ENCODE measurements at regions not wholly inside any gene's neighbourhood (a gene's known extent, or its start where the extent isn't known, plus 50 kb on each side); places are given as distances from the start of the nearest gene placed in this dataset.
A peak's percentile ranks its signal among the peaks of the same experiment; 100 is the strongest.

GRCh38 chr4:126532527-126532926, 1100.2 kb upstream of the INTU start:
- no peak overlapping the region for H3K4me2 ChIP-seq (ENCODE audit: extremely low read depth, insufficient read depth, low read length)
- DNase-seq (ENCODE audit: low read depth in 2 of 2): no peak
- H3K9me3 ChIP-seq (ENCODE audit: control insufficient read depth, insufficient read depth, low read depth, low read length): no peaks in the 10 kb centered on the region
- no peak overlapping the region for H3K4me3 ChIP-seq (replicated peaks in 1 of 4; ENCODE audit: control extremely low read depth in 1 of 4, insufficient read depth in 1 of 4, low read depth in 3 of 4, low read length in 4 of 4)
- no peak for TF ChIP-seq CTCF (conservative IDR thresholded peaks at IDR 0.05 in 1 of 2, IDR thresholded peaks at IDR 0.05 in 1 of 2; ENCODE audit: low read depth in 1 of 2, low read length in 2 of 2)
- TF ChIP-seq EZH2 (IDR thresholded peaks at IDR 0.05; ENCODE audit: low read length, missing control alignments): no peak
- H3K36me3 ChIP-seq (ENCODE audit: control insufficient read depth, insufficient read depth, low read length): no peaks in the 10 kb centered on the region
- H3K27ac ChIP-seq (ENCODE audit: insufficient read depth, low read length): no peak overlapping the region
- no peaks in the 10 kb centered on the region for H3K79me2 ChIP-seq (ENCODE audit: control insufficient read depth, insufficient read depth, low read length)
- no peaks in the 10 kb centered on the region for H4K20me1 ChIP-seq (ENCODE audit: control insufficient read depth, extremely low read depth, insufficient read depth, low read length)
- no peaks in the 10 kb centered on the region for H3K27me3 ChIP-seq (ENCODE audit: control insufficient read depth, insufficient read depth, low read length)
- no peaks in the 10 kb centered on the region for H3K4me1 ChIP-seq (ENCODE audit: control insufficient read depth, extremely low read depth, insufficient read depth, low read length)
- H2AFZ ChIP-seq (ENCODE audit: low read length): no peak overlapping the region
- no peak overlapping the region for H3K9ac ChIP-seq (ENCODE audit: insufficient read depth, low read length)

GRCh38 chr4:126533146-126533805, 1099.5 kb upstream of the INTU start:
- no peaks in the 10 kb centered on the region for H3K79me2 ChIP-seq (ENCODE audit: control insufficient read depth, insufficient read depth, low read length)
- no peaks in the 10 kb centered on the region for H4K20me1 ChIP-seq (ENCODE audit: control insufficient read depth, extremely low read depth, insufficient read depth, low read length)
- no peaks in the 10 kb centered on the region for H3K4me1 ChIP-seq (ENCODE audit: control insufficient read depth, extremely low read depth, insufficient read depth, low read length)
- H3K9me3 ChIP-seq (ENCODE audit: control insufficient read depth, insufficient read depth, low read depth, low read length): no peaks in the 10 kb centered on the region
- H3K27ac ChIP-seq (ENCODE audit: insufficient read depth, low read length): no peak overlapping the region
- no peak overlapping the region for H3K4me3 ChIP-seq (replicated peaks in 1 of 4; ENCODE audit: control extremely low read depth in 1 of 4, insufficient read depth in 1 of 4, low read depth in 3 of 4, low read length in 4 of 4)
- peak; percentile 9 to 34 for DNase-seq (ENCODE audit: low read depth in 2 of 2)
- H3K9ac ChIP-seq (ENCODE audit: insufficient read depth, low read length): no peak overlapping the region
- H3K36me3 ChIP-seq (ENCODE audit: control insufficient read depth, insufficient read depth, low read length): no peaks in the 10 kb centered on the region
- no peak overlapping the region for H2AFZ ChIP-seq (ENCODE audit: low read length)
- TF ChIP-seq CTCF (conservative IDR thresholded peaks at IDR 0.05 in 1 of 2, IDR thresholded peaks at IDR 0.05 in 1 of 2; ENCODE audit: low read depth in 1 of 2, low read length in 2 of 2): no peak
- no peak for TF ChIP-seq EZH2 (IDR thresholded peaks at IDR 0.05; ENCODE audit: low read length, missing control alignments)
- no peaks in the 10 kb centered on the region for H3K27me3 ChIP-seq (ENCODE audit: control insufficient read depth, insufficient read depth, low read length)
- no peak overlapping the region for H3K4me2 ChIP-seq (ENCODE audit: extremely low read depth, insufficient read depth, low read length)

- Histone ChIP-seq H3K27ac (ENCODE audit: insufficient read depth, low read length) (no peak overlapping the region), H2AFZ (ENCODE audit: low read length) (no peak overlapping the region), H3K4me3 (replicated peaks in 1 of 4; ENCODE audit: control extremely low read depth in 1 of 4, insufficient read depth in 1 of 4, low read depth in 3 of 4, low read length in 4 of 4) (no peak overlapping the region), H3K4me1 (ENCODE audit: control insufficient read depth, extremely low read depth, insufficient read depth, low read length) (no peaks in the 10 kb centered on the region), H4K20me1 (ENCODE audit: control insufficient read depth, extremely low read depth, insufficient read depth, low read length) (no peaks in the 10 kb centered on the region), H3K9ac (ENCODE audit: insufficient read depth, low read length) (no peak overlapping the region), H3K27me3 (ENCODE audit: control insufficient read depth, insufficient read depth, low read length) (no peaks in the 10 kb centered on the region), H3K4me2 (ENCODE audit: extremely low read depth, insufficient read depth, low read length) (no peak overlapping the region), H3K9me3 (ENCODE audit: control insufficient read depth, insufficient read depth, low read depth, low read length) (no peaks in the 10 kb centered on the region), H3K79me2 (ENCODE audit: control insufficient read depth, insufficient read depth, low read length) (no peaks in the 10 kb centered on the region), H3K36me3 (ENCODE audit: control insufficient read depth, insufficient read depth, low read length) (no peaks in the 10 kb centered on the region)
- no peak for TF ChIP-seq CTCF (conservative IDR thresholded peaks at IDR 0.05 in 1 of 2, IDR thresholded peaks at IDR 0.05 in 1 of 2; ENCODE audit: low read depth in 1 of 2, low read length in 2 of 2)
- no peak for TF ChIP-seq EZH2 (IDR thresholded peaks at IDR 0.05; ENCODE audit: low read length, missing control alignments)
- DNase-seq (ENCODE audit: low read depth in 2 of 2): no peak
Observed at GRCh38 chr4:126539771-126540170, 1093.0 kb upstream of the INTU start.

All from fibroblast of lung (primary cell).